Spleen (tissue), 11 donors: ENCODE measurements at regions not wholly inside any gene's neighbourhood (a gene's known extent, or its start where the extent isn't known, plus 50 kb on each side); places are given as distances from the start of the nearest gene placed in this dataset.

Source experiments
- DNase-seq: peaks from one replicate; pipeline ENCODE4 v3.0.0-alpha.2; 2020
- H3K27ac ChIP-seq, 8 donors: fragments of 200-600 bp; sonication (generic) in 7 of 8; 1 replicate in 4 of 8; 2 replicates in 4 of 8; pipeline versions ENCODE4 v1.5.0 to v1.8.0; 2016 to 2021; ENCODE audit warnings: inconsistent platforms in 4 of 8, mild to moderate bottlenecking in 4 of 8, moderate library complexity in 1 of 8
- H3K27me3 ChIP-seq, 7 donors: fragments of 200-600 bp; sonication (generic) in 6 of 7; replicated peaks in 1 of 7; 1 replicate in 4 of 7; 2 replicates in 3 of 7; pipeline versions ENCODE4 v1.5.0 to v1.8.0; 2016 to 2021; ENCODE audit warnings: inconsistent platforms in 3 of 7, mild to moderate bottlenecking in 1 of 7
- H3K36me3 ChIP-seq, 6 donors: fragments of 200-600 bp; sonication (generic) in 5 of 6; 1 replicate in 4 of 6; 2 replicates in 2 of 6; pipeline versions ENCODE4 v1.5.0 to v1.8.0; 2016 to 2021; ENCODE audit warnings: inconsistent platforms in 2 of 6
- H3K4me1 ChIP-seq, 6 donors: fragments of 200-600 bp; sonication (generic) in 5 of 6; 1 replicate in 3 of 6; 2 replicates in 3 of 6; pipeline versions ENCODE4 v1.5.0 to v1.8.0; 2016 to 2021; ENCODE audit warnings: inconsistent platforms in 3 of 6
- H3K4me3 ChIP-seq, 8 donors: fragments of 200-600 bp; sonication (generic) in 7 of 8; 1 replicate in 4 of 8; 2 replicates in 4 of 8; pipeline versions ENCODE4 v1.5.0 to v1.8.0; 2016 to 2021; ENCODE audit warnings: inconsistent platforms in 4 of 8, mild to moderate bottlenecking in 4 of 8, moderate library complexity in 2 of 8
- H3K9me3 ChIP-seq, 8 donors: fragments of 200-600 bp; sonication (generic) in 7 of 8; 1 replicate in 4 of 8; 2 replicates in 4 of 8; pipeline versions ENCODE4 v1.5.0 to v1.8.0; 2016 to 2021; ENCODE audit warnings: inconsistent platforms in 4 of 8
- CTCF ChIP-seq, 11 experiments: fragments of 200-600 bp in 7 of 11; fragments of 450-650 bp in 4 of 11; sonication (generic) in 4 of 11; IDR thresholded peaks in 8 of 11; conservative IDR thresholded peaks in 3 of 11; 1 replicate in 7 of 11; 2 replicates in 4 of 11; pipeline versions ENCODE4 v1.4.0 to v1.8.0; 2016 to 2021; ENCODE audit warnings: antibody characterized with exemption in 11 of 11, inconsistent platforms in 4 of 11, mild to moderate bottlenecking in 1 of 11
- POLR2A ChIP-seq, 3 donors: fragments of 450-650 bp; IDR thresholded peaks; one replicate each; pipeline ENCODE4 v1.5.1; 2017; ENCODE audit warnings: antibody characterized with exemption in 3 of 3, mild to moderate bottlenecking in 1 of 3
- POLR2AphosphoS5 ChIP-seq, 3 donors: sonication (generic); formaldehyde crosslinking; IDR thresholded peaks; one replicate each; pipeline ENCODE4 v1.5.1; 2017; ENCODE audit warnings: antibody characterized with exemption in 3 of 3
- WGBS, 5 donors: extraction: QIAGEN DNeasy Blood & Tissue Kit in 3 of 5; methylation state at CpG; one replicate each; pipeline versions ENCODE4 v1.1.5 to v1.1.7; 2013 to 2018; 5-methylcytosine and 5-hydroxymethylcytosine counted together
- intact Hi-C: fragments of 100-400 bp; cut with DNase I; formaldehyde crosslinking; loops from one replicate; pipeline ENCODE4 v1.15.0; 2023; ENCODE audit warnings: low total_unique reads
- donor health status: healthy with polysubstance abuse.
- donor health status: DM: no; HTN: no; CAD: no; lungs with moderate emphysema.
- donor health status: DM: no; HTN: no; CAD: no.
- donor health status: Bipolar disorder and iron deficiency.
- donor health status: healthy.
- donor health status: DM: no; HTN: no; CAD: no.
- donor health status: DM: yes; HTN: yes; CAD: no.

DNA sequence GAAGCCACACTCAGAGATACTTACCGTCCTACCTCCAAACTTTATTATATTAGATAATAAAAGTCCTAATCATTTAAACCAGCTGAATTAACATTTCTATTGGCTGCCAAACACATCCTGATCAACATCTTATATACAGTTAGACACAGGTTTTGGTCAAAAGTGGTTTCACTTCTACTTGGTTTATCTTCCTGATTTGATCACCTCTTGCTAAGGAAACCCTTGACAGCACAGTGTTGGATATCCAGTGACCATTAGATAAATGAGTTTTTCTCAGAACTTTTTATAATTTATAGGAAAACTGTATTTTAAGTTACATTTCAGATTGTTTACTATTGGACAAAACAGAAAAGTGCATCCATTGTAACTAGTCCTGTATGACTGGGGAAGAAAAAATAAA lies 198.4 kb upstream of the NR2F2 start:
- 38 to 100% (median 93%) methylated on average over 1 of the region's 1 CpG for WGBS, 5 donors
- no peak overlapping the region for H3K4me3 ChIP-seq

GRCh38 chr15:96135166-96136093 lies 195.1 kb upstream of the NR2F2 start:
- DNase-seq: no peak
- no peaks in the 10 kb centered on the region for H3K27me3 ChIP-seq
- H3K27ac ChIP-seq: no peak overlapping the region
- H3K4me3 ChIP-seq: no peak overlapping the region
- 92 to 95% (median 93%) methylated on average over 33 to 36 of the region's 36 CpGs for WGBS, 5 donors
- TF ChIP-seq POLR2A (IDR thresholded peaks at IDR 0.05) (no peak), POLR2AphosphoS5 (IDR thresholded peaks at IDR 0.05) (no peak), CTCF (IDR thresholded peaks at IDR 0.05 in 8 of 11, conservative IDR thresholded peaks at IDR 0.05 in 3 of 11) (no peak)
- H3K36me3 ChIP-seq: no peaks in the 10 kb centered on the region
- peaks cover 0 to 14% (median 0%) of the 10 kb centered on the region in 8 donors for H3K9me3 ChIP-seq
- intact Hi-C loops: no loop called here
- H3K4me1 ChIP-seq: no peaks in the 10 kb centered on the region

More for the DNA sequence above, 198.4 kb upstream of the NR2F2 start:
- TF ChIP-seq CTCF (IDR thresholded peaks at IDR 0.05 in 8 of 11, conservative IDR thresholded peaks at IDR 0.05 in 3 of 11) (no peak), POLR2AphosphoS5 (IDR thresholded peaks at IDR 0.05) (no peak), POLR2A (IDR thresholded peaks at IDR 0.05) (no peak)
- no peaks in the 10 kb centered on the region for H3K4me1 ChIP-seq
- H3K9me3 ChIP-seq: peaks cover 0 to 8% (median 0%) of the 10 kb centered on the region in 8 donors
- H3K36me3 ChIP-seq: no peaks in the 10 kb centered on the region
- no peak overlapping the region for H3K27ac ChIP-seq
- no peak for DNase-seq
- intact Hi-C loops: no loop called here
- H3K27me3 ChIP-seq: no peaks in the 10 kb centered on the region

DNA sequence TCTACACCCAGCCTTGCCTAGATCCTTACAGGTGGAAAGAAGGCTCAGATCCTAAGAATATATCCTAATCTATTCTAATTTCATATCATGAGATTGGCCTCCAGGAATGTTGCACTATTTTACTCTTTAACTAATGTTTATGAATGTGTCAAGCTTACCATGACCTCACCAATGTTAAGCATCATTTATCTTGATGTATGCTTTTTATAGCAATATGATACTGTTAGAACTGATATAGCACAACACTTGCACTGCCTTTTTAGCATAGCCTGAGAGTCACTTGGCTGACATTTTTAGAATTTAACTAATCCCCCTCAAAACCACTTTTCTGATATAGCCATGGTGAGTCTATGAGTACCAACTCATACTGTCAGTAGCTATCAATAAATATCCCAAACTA lies 191.5 kb upstream of the NR2F2 start:
- DNase-seq: no peak
- H3K4me3 ChIP-seq: no peak overlapping the region
- H3K36me3 ChIP-seq: no peaks in the 10 kb centered on the region
- peaks cover 0 to 14% (median 0%) of the 10 kb centered on the region in 8 donors for H3K9me3 ChIP-seq
- no peak overlapping the region for H3K27ac ChIP-seq
- no peaks in the 10 kb centered on the region for H3K4me1 ChIP-seq
- H3K27me3 ChIP-seq: no peaks in the 10 kb centered on the region
- TF ChIP-seq POLR2AphosphoS5 (IDR thresholded peaks at IDR 0.05): no peak
- no peak for TF ChIP-seq CTCF (IDR thresholded peaks at IDR 0.05 in 8 of 11, conservative IDR thresholded peaks at IDR 0.05 in 3 of 11)
- intact Hi-C loops: no loop called here

GRCh38 chr15:96142498-96142897 lies 188.0 kb upstream of the NR2F2 start:
- DNase-seq: no peak
- TF ChIP-seq CTCF (IDR thresholded peaks at IDR 0.05 in 8 of 11, conservative IDR thresholded peaks at IDR 0.05 in 3 of 11) (no peak), POLR2AphosphoS5 (IDR thresholded peaks at IDR 0.05) (no peak), POLR2A (IDR thresholded peaks at IDR 0.05) (no peak)
- Histone ChIP-seq H3K27ac (no peak overlapping the region), H3K36me3 (no peaks in the 10 kb centered on the region), H3K4me1 (no peaks in the 10 kb centered on the region), H3K27me3 (no peaks in the 10 kb centered on the region), H3K9me3 (peaks cover 0 to 6% (median 0%) of the 10 kb centered on the region in 8 donors), H3K4me3 (no peak overlapping the region)
- 64 to 81% (median 71%) methylated on average over 5 of the region's 5 CpGs for WGBS, 5 donors
- intact Hi-C loops: no loop called here
